ENCODE measurements at regions not wholly inside any gene's neighbourhood (a gene's known extent, or its start where the extent isn't known, plus 50 kb on each side); places are given as distances from the start of the nearest gene placed in this dataset.

GRCh38 chr2:144333143-144333555 lies 186.8 kb downstream of the ZEB2 start:
- DNase-seq (ENCODE audit: low spot score) = no peak

GRCh38 chr2:144332356-144333142 lies 187.4 kb downstream of the ZEB2 start:
- DNase-seq (ENCODE audit: low spot score) = peak; percentile 91

- DNase-seq (ENCODE audit: low spot score) = no peak
These were observed 188.1 kb downstream of the ZEB2 start for GRCh38 chr2:144331674-144332355.

- no peak for DNase-seq (ENCODE audit: low spot score)
These were observed 188.8 kb downstream of the ZEB2 start for GRCh38 chr2:144330951-144331673.

GRCh38 chr2:144329472-144329871 lies 190.4 kb downstream of the ZEB2 start:
- DNase-seq (ENCODE audit: low spot score) = no peak

GRCh38 chr2:144328938-144329337 lies 191.0 kb downstream of the ZEB2 start:
- no peak for DNase-seq (ENCODE audit: low spot score)

GRCh38 chr2:144326825-144327224 lies 193.1 kb downstream of the ZEB2 start:
- DNase-seq (ENCODE audit: low spot score) = no peak

GRCh38 chr2:144325086-144325485 lies 194.8 kb downstream of the ZEB2 start:
- DNase-seq (ENCODE audit: low spot score) = no peak

- no peak for DNase-seq (ENCODE audit: low spot score)
These were observed 195.4 kb downstream of the ZEB2 start for GRCh38 chr2:144324446-144325045.

GRCh38 chr2:144323946-144324345 lies 196.0 kb downstream of the ZEB2 start:
- DNase-seq (ENCODE audit: low spot score) = no peak

GRCh38 chr2:144322379-144322778 lies 197.5 kb downstream of the ZEB2 start:
- no peak for DNase-seq (ENCODE audit: low spot score)

GRCh38 chr2:144320491-144320890 lies 199.4 kb downstream of the ZEB2 start:
- no peak for DNase-seq (ENCODE audit: low spot score)

- no peak for DNase-seq (ENCODE audit: low spot score)
These were observed 202.7 kb downstream of the ZEB2 start for GRCh38 chr2:144317071-144317738.

- no peak for DNase-seq (ENCODE audit: low spot score)
These were observed 208.9 kb downstream of the ZEB2 start for GRCh38 chr2:144310889-144311608.

- DNase-seq (ENCODE audit: low spot score) = no peak
These were observed 209.4 kb downstream of the ZEB2 start for GRCh38 chr2:144310484-144310883.

- no peak for DNase-seq (ENCODE audit: low spot score)
These were observed 212.2 kb downstream of the ZEB2 start for GRCh38 chr2:144307711-144308110.

- DNase-seq (ENCODE audit: low spot score) = no peak
These were observed 215.7 kb downstream of the ZEB2 start for GRCh38 chr2:144304202-144304601.

- no peak for DNase-seq (ENCODE audit: low spot score)
These were observed 219.3 kb downstream of the ZEB2 start for GRCh38 chr2:144300632-144301031.

- DNase-seq (ENCODE audit: low spot score) = no peak
These were observed 229.6 kb downstream of the ZEB2 start for GRCh38 chr2:144290276-144290675.

- DNase-seq (ENCODE audit: low spot score) = no peak
These were observed 231.5 kb downstream of the ZEB2 start for GRCh38 chr2:144288438-144288837.

- DNase-seq (ENCODE audit: low spot score) = no peak
These were observed 234.6 kb downstream of the ZEB2 start for GRCh38 chr2:144285324-144285723.
